Omental fat pad (tissue), 3 donors: ENCODE measurements at regions not wholly inside any gene's neighbourhood (a gene's known extent, or its start where the extent isn't known, plus 50 kb on each side); places are given as distances from the start of the nearest gene placed in this dataset.

ENCODE experiments used
- ATAC-seq: fragments of 150-250 bp; one replicate; pipeline ENCODE4 v1.9.1; 2016; ENCODE audit warnings: mild to moderate bottlenecking, moderate library complexity; ENCODE audit not compliant: low FRiP score
- DNase-seq: peaks from one replicate; pipeline ENCODE4 v3.0.0-alpha.2; 2019; ENCODE audit warnings: low spot score
- CTCF ChIP-seq, 3 donors: fragments of 450-650 bp; IDR thresholded peaks; one replicate each; pipeline ENCODE4 v1.5.1; 2016 to 2017; ENCODE audit warnings: antibody characterized with exemption in 3 of 3, mild to moderate bottlenecking in 3 of 3, moderate library complexity in 2 of 3

- DNase-seq (no peak), ATAC-seq (no peak)
- TF ChIP-seq CTCF (IDR thresholded peaks at IDR 0.05), result no peak
Observed at GRCh38 chr10:107715565-107715964, 551.1 kb upstream of the SORCS1 start.

GRCh38 chr10:107708981-107709380, 544.5 kb upstream of the SORCS1 start:
- no peak for DNase-seq
- no peak for ATAC-seq
- TF ChIP-seq CTCF (IDR thresholded peaks at IDR 0.05), result no peak

GRCh38 chr10:107706096-107706725, 541.7 kb upstream of the SORCS1 start:
- ATAC-seq (no peak), DNase-seq (no peak)
- no peak for TF ChIP-seq CTCF (IDR thresholded peaks at IDR 0.05)

GRCh38 chr10:107701943-107702342, 537.4 kb upstream of the SORCS1 start:
- no peak for DNase-seq
- TF ChIP-seq CTCF (IDR thresholded peaks at IDR 0.05), result no peak

GRCh38 chr10:107692072-107692471, 527.6 kb upstream of the SORCS1 start:
- DNase-seq, result no peak
- no peak for ATAC-seq
- no peak for TF ChIP-seq CTCF (IDR thresholded peaks at IDR 0.05)

More at GRCh38 chr10:107701943-107702342, 537.4 kb upstream of the SORCS1 start:
- ATAC-seq, result no peak

- DNase-seq (no peak), ATAC-seq (no peak)
- no peak for TF ChIP-seq CTCF (IDR thresholded peaks at IDR 0.05)
Observed at GRCh38 chr10:107689323-107689722, 524.8 kb upstream of the SORCS1 start.

GRCh38 chr10:107687701-107688100, 523.2 kb upstream of the SORCS1 start:
- no peak for TF ChIP-seq CTCF (IDR thresholded peaks at IDR 0.05)
- ATAC-seq, result no peak
- no peak for DNase-seq
